Colonic mucosa (tissue), 4 donors: ENCODE measurements at regions not wholly inside any gene's neighbourhood (a gene's known extent, or its start where the extent isn't known, plus 50 kb on each side); places are given as distances from the start of the nearest gene placed in this dataset.

ENCODE experiments used
- DNase-seq: peaks from one replicate; pipeline ENCODE4 v3.0.0-alpha.2; 2020
- H3K27ac ChIP-seq: fragments of 200-600 bp; one replicate; pipeline ENCODE4 v1.8.0; 2021
- H3K27me3 ChIP-seq: fragments of 200-600 bp; one replicate; pipeline ENCODE4 v1.8.0; 2021
- H3K36me3 ChIP-seq: fragments of 200-600 bp; one replicate; pipeline ENCODE4 v1.8.0; 2021
- H3K4me1 ChIP-seq: fragments of 200-600 bp; one replicate; pipeline ENCODE4 v1.8.0; 2021; ENCODE audit warnings: mild to moderate bottlenecking
- H3K4me3 ChIP-seq: fragments of 200-600 bp; one replicate; pipeline ENCODE4 v1.8.0; 2021
- H3K9ac ChIP-seq, 2 donors: one replicate each; pipeline ENCODE4 v1.7.0; 2013; ENCODE audit warnings: control low read depth in 2 of 2, low read depth in 2 of 2, low read length in 2 of 2
- H3K9me3 ChIP-seq: fragments of 200-600 bp; one replicate; pipeline ENCODE4 v1.8.0; 2021
- intact Hi-C: fragments of 100-400 bp; cut with DNase I; formaldehyde crosslinking; loops from one replicate; pipeline ENCODE4 v1.14.1; 2022
- TF ChIP-seq, protein P1 (sequence below): fragments of 200-600 bp; IDR thresholded peaks from one replicate; pipeline ENCODE4 v1.8.0; 2022; ENCODE audit warnings: antibody characterized with exemption, mild to moderate bottlenecking
- donor health status: healthy.
- donor health status: DM: no; HTN: no; CAD: no.
- donor health status: DM: no; HTN: no; CAD: no.

GRCh38 chr12:84247931-84248330, 664.7 kb downstream of the SLC6A15 start:
- Histone ChIP-seq H3K4me3 (no peak overlapping the region), H3K27ac (no peak overlapping the region), H3K9me3 (no peaks in the 10 kb centered on the region), H3K9ac (no peak overlapping the region), H3K4me1 (no peaks in the 10 kb centered on the region), H3K27me3 (no peaks in the 10 kb centered on the region), H3K36me3 (no peaks in the 10 kb centered on the region)
- intact Hi-C loops = no loop called here
- TF ChIP-seq, protein P1, sequence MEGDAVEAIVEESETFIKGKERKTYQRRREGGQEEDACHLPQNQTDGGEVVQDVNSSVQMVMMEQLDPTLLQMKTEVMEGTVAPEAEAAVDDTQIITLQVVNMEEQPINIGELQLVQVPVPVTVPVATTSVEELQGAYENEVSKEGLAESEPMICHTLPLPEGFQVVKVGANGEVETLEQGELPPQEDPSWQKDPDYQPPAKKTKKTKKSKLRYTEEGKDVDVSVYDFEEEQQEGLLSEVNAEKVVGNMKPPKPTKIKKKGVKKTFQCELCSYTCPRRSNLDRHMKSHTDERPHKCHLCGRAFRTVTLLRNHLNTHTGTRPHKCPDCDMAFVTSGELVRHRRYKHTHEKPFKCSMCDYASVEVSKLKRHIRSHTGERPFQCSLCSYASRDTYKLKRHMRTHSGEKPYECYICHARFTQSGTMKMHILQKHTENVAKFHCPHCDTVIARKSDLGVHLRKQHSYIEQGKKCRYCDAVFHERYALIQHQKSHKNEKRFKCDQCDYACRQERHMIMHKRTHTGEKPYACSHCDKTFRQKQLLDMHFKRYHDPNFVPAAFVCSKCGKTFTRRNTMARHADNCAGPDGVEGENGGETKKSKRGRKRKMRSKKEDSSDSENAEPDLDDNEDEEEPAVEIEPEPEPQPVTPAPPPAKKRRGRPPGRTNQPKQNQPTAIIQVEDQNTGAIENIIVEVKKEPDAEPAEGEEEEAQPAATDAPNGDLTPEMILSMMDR = no peak
- no peak for DNase-seq

DNA sequence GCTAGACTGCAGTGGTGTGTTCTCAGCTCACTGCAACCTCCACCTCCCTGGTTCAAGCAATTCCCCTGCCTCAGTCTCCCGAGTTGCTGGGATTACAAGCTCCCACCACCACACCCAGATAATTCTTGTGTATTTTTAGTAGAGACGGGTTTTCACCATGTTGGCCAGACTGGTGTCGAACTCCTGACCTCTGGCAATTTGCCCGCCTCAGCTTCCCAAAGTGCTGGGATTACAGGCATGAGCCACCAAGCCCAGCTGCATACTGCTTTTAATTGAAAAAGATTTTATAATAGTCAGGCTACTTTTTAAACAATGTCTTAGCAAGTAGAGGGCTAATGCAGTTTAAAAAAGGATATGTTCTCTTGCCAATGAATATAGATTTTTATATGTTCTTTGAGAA, 668.9 kb downstream of the SLC6A15 start:
- no peaks in the 10 kb centered on the region for H3K27me3 ChIP-seq
- TF ChIP-seq, protein P1 = no peak
- H3K4me3 ChIP-seq = no peak overlapping the region
- intact Hi-C loops = no loop called here
- H3K4me1 ChIP-seq = no peaks in the 10 kb centered on the region
- H3K36me3 ChIP-seq = no peaks in the 10 kb centered on the region
- no peak overlapping the region for H3K27ac ChIP-seq
- H3K9ac ChIP-seq = no peak overlapping the region
- DNase-seq = no peak
- H3K9me3 ChIP-seq = no peaks in the 10 kb centered on the region

DNA sequence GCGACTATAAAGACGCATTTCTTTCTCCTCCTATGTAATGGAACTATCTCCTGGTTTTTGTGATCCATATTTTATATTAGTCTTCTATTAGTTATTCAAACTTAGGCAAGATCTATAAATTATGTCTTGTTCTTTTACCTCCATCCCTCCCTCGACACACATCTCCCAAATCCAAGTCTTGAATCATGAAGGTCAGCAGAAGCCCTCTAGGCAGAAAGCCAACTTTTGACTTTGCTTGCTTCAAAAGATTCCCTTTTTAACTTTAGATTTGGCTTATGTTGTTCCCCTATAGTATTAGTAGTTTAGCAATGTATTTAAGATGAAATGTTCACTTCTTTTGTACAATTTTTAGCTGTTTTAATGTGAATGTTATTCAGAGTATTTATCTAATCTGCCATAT, 689.8 kb downstream of the SLC6A15 start:
- intact Hi-C loops = no loop called here
- no peaks in the 10 kb centered on the region for H3K27me3 ChIP-seq
- no peaks in the 10 kb centered on the region for H3K4me1 ChIP-seq
- DNase-seq = no peak
- H3K27ac ChIP-seq = no peak overlapping the region
- H3K9me3 ChIP-seq = no peaks in the 10 kb centered on the region
- H3K4me3 ChIP-seq = no peak overlapping the region
- no peaks in the 10 kb centered on the region for H3K36me3 ChIP-seq
- no peak overlapping the region for H3K9ac ChIP-seq
- TF ChIP-seq, protein P1 = no peak

- H3K27ac ChIP-seq = no peak overlapping the region
- TF ChIP-seq, protein P1 = no peak
- no peaks in the 10 kb centered on the region for H3K36me3 ChIP-seq
- no peak overlapping the region for H3K9ac ChIP-seq
- H3K27me3 ChIP-seq = no peaks in the 10 kb centered on the region
- H3K9me3 ChIP-seq = no peaks in the 10 kb centered on the region
- no peak for DNase-seq
- intact Hi-C loops = no loop called here
- no peaks in the 10 kb centered on the region for H3K4me1 ChIP-seq
- no peak overlapping the region for H3K4me3 ChIP-seq
Observed at GRCh38 chr12:84218406-84218805, 694.2 kb downstream of the SLC6A15 start.

DNA sequence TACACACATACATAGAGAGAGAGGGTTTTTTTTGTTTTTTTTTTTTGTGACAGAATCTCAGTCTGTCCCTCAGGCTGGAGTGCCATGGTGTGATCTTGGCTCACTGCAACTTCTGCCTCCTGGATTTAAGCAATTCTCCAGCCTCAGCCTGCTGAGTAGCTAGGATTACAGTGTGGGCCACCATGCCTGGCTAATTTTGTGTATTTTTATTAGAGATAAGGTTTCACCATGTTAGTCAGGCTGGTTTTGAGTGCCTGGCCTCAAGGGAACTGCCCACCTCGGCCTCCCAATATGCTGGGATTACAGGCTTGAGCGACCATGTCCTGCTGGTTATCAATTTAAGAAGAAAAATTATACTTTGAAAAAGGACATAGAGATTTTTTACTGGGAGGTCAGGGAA, 710.6 kb downstream of the SLC6A15 start:
- Histone ChIP-seq H3K27me3 (no peaks in the 10 kb centered on the region), H3K4me1 (no peaks in the 10 kb centered on the region), H3K36me3 (no peaks in the 10 kb centered on the region), H3K9me3 (no peaks in the 10 kb centered on the region), H3K4me3 (no peak overlapping the region), H3K27ac (no peak overlapping the region), H3K9ac (no peak overlapping the region)
- no peak for DNase-seq
- TF ChIP-seq, protein P1 = no peak
- intact Hi-C loops = no loop called here
